H9 (cell line): ENCODE measurements at regions not wholly inside any gene's neighbourhood (a gene's known extent, or its start where the extent isn't known, plus 50 kb on each side); places are given as distances from the start of the nearest gene placed in this dataset.

Source experiments
- DNase-seq: peaks from one replicate; pipeline ENCODE4 v3.0.0-alpha.2; 2017
- H2AFZ ChIP-seq: one replicate; pipeline ENCODE4 v1.6.1; 2013; ENCODE audit warnings: mild to moderate bottlenecking, low read length, control low read depth, moderate library complexity
- H2AK5ac ChIP-seq: 2 replicates; pipeline ENCODE4 v1.6.1; 2013; ENCODE audit warnings: low read length, control low read depth, mixed read lengths; ENCODE audit not compliant: insufficient read length
- H2BK120ac ChIP-seq: one replicate; pipeline ENCODE4 v1.6.1; 2013; ENCODE audit warnings: low read depth, mild to moderate bottlenecking, low read length, control low read depth, inconsistent platforms; ENCODE audit not compliant: poor library complexity, severe bottlenecking
- H2BK12ac ChIP-seq: 2 replicates; pipeline ENCODE4 v1.6.1; 2013; ENCODE audit warnings: low read length, control low read depth, mixed read lengths, low read depth; ENCODE audit not compliant: insufficient read length
- H2BK15ac ChIP-seq: 2 replicates; pipeline ENCODE4 v1.6.1; 2013; ENCODE audit warnings: low read depth, low read length, control low read depth
- H2BK20ac ChIP-seq: one replicate; pipeline ENCODE4 v1.6.1; 2013; ENCODE audit warnings: low read depth, mild to moderate bottlenecking, low read length, control low read depth, inconsistent platforms; ENCODE audit not compliant: poor library complexity, severe bottlenecking
- H2BK5ac ChIP-seq: 2 replicates; pipeline ENCODE4 v1.6.1; 2013; ENCODE audit warnings: low read length, control low read depth, mixed read lengths; ENCODE audit not compliant: insufficient read length
- H3K14ac ChIP-seq: 2 replicates; pipeline ENCODE4 v1.6.1; 2013; ENCODE audit warnings: low read length, control low read depth; ENCODE audit not compliant: insufficient read depth
- H3K18ac ChIP-seq: 2 replicates; pipeline ENCODE4 v1.6.1; 2013; ENCODE audit warnings: low read depth, mild to moderate bottlenecking, mixed read lengths, low read length, control low read depth; ENCODE audit not compliant: insufficient read length
- H3K23ac ChIP-seq: 2 replicates; pipeline ENCODE4 v1.6.1; 2013; ENCODE audit warnings: low read length, control low read depth, mixed read lengths, low read depth; ENCODE audit not compliant: insufficient read length
- H3K23me2 ChIP-seq: 2 replicates; pipeline ENCODE4 v1.6.1; 2013; ENCODE audit warnings: low read depth, mild to moderate bottlenecking, mixed read lengths, low read length, control low read depth; ENCODE audit not compliant: insufficient read length, poor library complexity, severe bottlenecking
- H3K27ac ChIP-seq: 2 replicates; pipeline ENCODE4 v1.5.1; 2013; ENCODE audit warnings: low read length, control low read depth, mixed read lengths, low read depth; ENCODE audit not compliant: insufficient read length
- H3K27me3 ChIP-seq: 2 replicates; pipeline ENCODE4 v1.6.1; 2013; ENCODE audit warnings: low read length, control low read depth, inconsistent platforms; ENCODE audit not compliant: insufficient read depth
- H3K4ac ChIP-seq: 2 replicates; pipeline ENCODE4 v1.6.1; 2013; ENCODE audit warnings: low read depth, mild to moderate bottlenecking, control low read depth, inconsistent platforms, low read length, moderate library complexity
- H3K4me1 ChIP-seq: 2 replicates; pipeline ENCODE4 v1.6.1; 2013; ENCODE audit warnings: low read length, control low read depth, inconsistent platforms; ENCODE audit not compliant: insufficient read depth
- H3K4me2 ChIP-seq: 2 replicates; pipeline ENCODE4 v1.6.1; 2013; ENCODE audit warnings: low read length, control low read depth, mixed read lengths; ENCODE audit not compliant: insufficient read length, insufficient read depth
- H3K56ac ChIP-seq: 2 replicates; pipeline ENCODE4 v1.6.1; 2013; ENCODE audit warnings: low read depth, mild to moderate bottlenecking, mixed read lengths, low read length, control low read depth; ENCODE audit not compliant: insufficient read length
- H3K79me1 ChIP-seq: 2 replicates; pipeline ENCODE4 v1.6.1; 2013; ENCODE audit warnings: low read depth, mild to moderate bottlenecking, moderate library complexity, low read length, control low read depth, inconsistent platforms; ENCODE audit not compliant: insufficient read depth, poor library complexity, severe bottlenecking
- H3K79me2 ChIP-seq: 2 replicates; pipeline ENCODE4 v1.6.1; 2013; ENCODE audit warnings: low read length, control low read depth, inconsistent platforms; ENCODE audit not compliant: insufficient read depth
- H3K9ac ChIP-seq: 2 replicates; pipeline ENCODE4 v1.6.1; 2013; ENCODE audit warnings: low read length, control low read depth, mixed read lengths; ENCODE audit not compliant: insufficient read length; ENCODE audit errors: extremely low read depth
- H3K9me3 ChIP-seq: one replicate; pipeline ENCODE4 v1.6.1; 2013; ENCODE audit warnings: low read depth, low read length, inconsistent platforms; ENCODE audit not compliant: control insufficient read depth
- H3T11ph ChIP-seq: one replicate; pipeline ENCODE4 v1.6.1; 2013; ENCODE audit warnings: mild to moderate bottlenecking, low read length, control low read depth, inconsistent platforms
- H4K20me1 ChIP-seq: one replicate; pipeline ENCODE4 v1.6.1; 2013; ENCODE audit not compliant: control insufficient read depth, insufficient read length, insufficient read depth
- H4K5ac ChIP-seq: 2 replicates; pipeline ENCODE4 v1.6.1; 2013; ENCODE audit warnings: low read depth, mild to moderate bottlenecking, mixed read lengths, low read length, control low read depth; ENCODE audit not compliant: insufficient read length
- H4K8ac ChIP-seq: replicated peaks from 2 replicates; pipeline ENCODE4 v1.6.1; 2013; ENCODE audit warnings: low read length, control low read depth, mixed read lengths, low read depth; ENCODE audit not compliant: insufficient read length
- H4K91ac ChIP-seq: 2 replicates; pipeline ENCODE4 v1.6.1; 2013; ENCODE audit warnings: low read depth, mild to moderate bottlenecking, moderate library complexity, mixed read lengths, low read length, control low read depth; ENCODE audit not compliant: insufficient read length
- H3K27ac Mint-ChIP-seq, 3 experiments: 2 replicates in 2 of 3; 3 replicates in 1 of 3; pipeline ENCODE4 v1.8.0; 2020 to 2021; ENCODE audit warnings: mixed read lengths in 3 of 3, mild to moderate bottlenecking in 1 of 3, moderate library complexity in 1 of 3
- H3K27me3 Mint-ChIP-seq: 2 replicates; pipeline ENCODE4 v1.8.0; 2021; ENCODE audit warnings: low read depth, mild to moderate bottlenecking, moderate library complexity, mixed read lengths
- H3K36me3 Mint-ChIP-seq, 3 experiments: 2 replicates in 2 of 3; 3 replicates in 1 of 3; pipeline ENCODE4 v1.8.0; 2020 to 2021; ENCODE audit warnings: low read depth in 3 of 3, mixed read lengths in 3 of 3; ENCODE audit not compliant: insufficient read depth in 1 of 3
- H3K4me1 Mint-ChIP-seq, 2 experiments: 2 replicates each; pipeline ENCODE4 v1.8.0; 2020; ENCODE audit warnings: mixed read lengths in 2 of 2
- H3K4me3 Mint-ChIP-seq, 2 experiments: 2 replicates in 1 of 2; 3 replicates in 1 of 2; pipeline ENCODE4 v1.8.0; 2020 to 2021; ENCODE audit warnings: mild to moderate bottlenecking in 2 of 2, mixed read lengths in 2 of 2, moderate library complexity in 1 of 2
- H3K9me3 Mint-ChIP-seq, 2 experiments: 2 replicates in 1 of 2; 3 replicates in 1 of 2; pipeline ENCODE4 v1.8.0; 2020; ENCODE audit warnings: mild to moderate bottlenecking in 2 of 2, mixed read lengths in 2 of 2, moderate library complexity in 1 of 2
- WGBS: extraction: QIAGEN DNeasy Blood & Tissue Kit; methylation state at CpG from one replicate; pipeline ENCODE4 v1.1.7; 2013; ENCODE audit warnings: missing lambda C conversion rate, low lambda C conversion rate, mixed read lengths; ENCODE audit not compliant: insufficient read length; ENCODE audit errors: extremely low coverage; 5-methylcytosine and 5-hydroxymethylcytosine counted together
- TF ChIP-seq, protein P1 (sequence below): fragments of 200-600 bp; sonication (generic); conservative IDR thresholded peaks from 3 replicates; pipeline ENCODE4 v1.8.0; 2021; ENCODE audit warnings: antibody characterized with exemption, mild to moderate bottlenecking

DNA sequence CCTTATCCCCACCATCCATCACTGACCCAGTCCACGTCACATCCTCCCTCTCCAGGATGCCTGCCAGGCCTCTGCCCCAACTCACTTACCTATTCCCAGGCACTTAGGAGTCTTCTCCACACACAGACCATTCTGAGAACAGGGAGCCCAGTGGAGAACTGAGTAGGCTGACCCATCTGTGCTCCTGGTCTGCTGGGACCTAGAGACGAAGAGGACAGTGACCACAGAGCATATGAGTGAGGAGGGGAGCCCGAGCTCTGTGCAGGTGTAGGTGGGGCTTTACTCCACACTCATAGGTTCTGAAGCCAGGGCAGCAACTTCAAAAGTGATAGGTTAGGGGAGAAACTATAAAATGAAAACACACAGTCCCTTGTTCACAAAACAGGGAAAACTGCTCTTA lies 130.0 kb downstream of the NDUFA10 start:
- Histone ChIP-seq H3T11ph (no peak overlapping the region), H2BK12ac (no peak overlapping the region), H4K20me1 (no peaks in the 10 kb centered on the region), H3K27ac (no peak overlapping the region), H3K4me2 (no peak overlapping the region), H3K79me2 (no peaks in the 10 kb centered on the region), H2BK5ac (no peak overlapping the region), H3K9ac (no peak overlapping the region), H2BK15ac (no peak overlapping the region), H3K14ac (no peak overlapping the region), H4K91ac (no peak overlapping the region), H2BK20ac (no peak overlapping the region), H3K4ac (no peak overlapping the region), H3K23me2 (no peaks in the 10 kb centered on the region), H3K27me3 (no peaks in the 10 kb centered on the region), H4K8ac (no peak overlapping the region), H3K4me1 (no peaks in the 10 kb centered on the region; the same call in 1 of the 2 replicates), H3K56ac (no peak overlapping the region), H4K5ac (no peak overlapping the region), H3K9me3 (no peaks in the 10 kb centered on the region), H3K79me1 (no peaks in the 10 kb centered on the region), H2BK120ac (no peak overlapping the region), H3K23ac (no peak overlapping the region), H2AK5ac (no peak overlapping the region), H3K18ac (no peak overlapping the region), H2AFZ (no peak overlapping the region)
- peak; percentile 12 for DNase-seq
- Mint-ChIP-seq H3K27ac (0 out of 7 replicates have a peak overlapping the region, but pooled peaks of 1 of the 3 experiments have one; percentile 2), H3K4me3 (no peak overlapping the region), H3K9me3 (peaks cover 5 to 7% of the 10 kb centered on the region in 2 experiments; a peak in 2 of 5 replicates), H3K27me3 (peaks cover 25% of the 10 kb centered on the region), H3K4me1 (peaks cover 13% of the 10 kb centered on the region in 2 experiments), H3K36me3 (peaks cover 0 to 3% (median 0%) of the 10 kb centered on the region in 3 experiments; a peak in 2 of 7 replicates)
- TF ChIP-seq, protein P1, sequence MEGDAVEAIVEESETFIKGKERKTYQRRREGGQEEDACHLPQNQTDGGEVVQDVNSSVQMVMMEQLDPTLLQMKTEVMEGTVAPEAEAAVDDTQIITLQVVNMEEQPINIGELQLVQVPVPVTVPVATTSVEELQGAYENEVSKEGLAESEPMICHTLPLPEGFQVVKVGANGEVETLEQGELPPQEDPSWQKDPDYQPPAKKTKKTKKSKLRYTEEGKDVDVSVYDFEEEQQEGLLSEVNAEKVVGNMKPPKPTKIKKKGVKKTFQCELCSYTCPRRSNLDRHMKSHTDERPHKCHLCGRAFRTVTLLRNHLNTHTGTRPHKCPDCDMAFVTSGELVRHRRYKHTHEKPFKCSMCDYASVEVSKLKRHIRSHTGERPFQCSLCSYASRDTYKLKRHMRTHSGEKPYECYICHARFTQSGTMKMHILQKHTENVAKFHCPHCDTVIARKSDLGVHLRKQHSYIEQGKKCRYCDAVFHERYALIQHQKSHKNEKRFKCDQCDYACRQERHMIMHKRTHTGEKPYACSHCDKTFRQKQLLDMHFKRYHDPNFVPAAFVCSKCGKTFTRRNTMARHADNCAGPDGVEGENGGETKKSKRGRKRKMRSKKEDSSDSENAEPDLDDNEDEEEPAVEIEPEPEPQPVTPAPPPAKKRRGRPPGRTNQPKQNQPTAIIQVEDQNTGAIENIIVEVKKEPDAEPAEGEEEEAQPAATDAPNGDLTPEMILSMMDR = no peak
- no CpG with 5 or more reads among the region's 3 CpGs for WGBS
